Mesendoderm (in vitro differentiated cells): ENCODE measurements at regions not wholly inside any gene's neighbourhood (a gene's known extent, or its start where the extent isn't known, plus 50 kb on each side); places are given as distances from the start of the nearest gene placed in this dataset.

ENCODE experiments used
- DNase-seq: peaks from one replicate; pipeline ENCODE4 v3.0.0; 2013
- H2AK5ac ChIP-seq: 2 replicates; pipeline ENCODE4 v1.6.1; 2013; ENCODE audit warnings: low read length, inconsistent platforms
- H2BK120ac ChIP-seq: 2 replicates; pipeline ENCODE4 v1.6.1; 2013; ENCODE audit warnings: low read depth, mild to moderate bottlenecking, low read length, moderate library complexity, mixed read lengths
- H2BK15ac ChIP-seq: replicated peaks from 2 replicates; pipeline ENCODE4 v1.6.1; 2013; ENCODE audit warnings: low read depth, mild to moderate bottlenecking, moderate library complexity
- H2BK5ac ChIP-seq: 2 replicates; pipeline ENCODE4 v1.6.1; 2013; ENCODE audit warnings: low read length, inconsistent platforms
- H3K18ac ChIP-seq: 2 replicates; pipeline ENCODE4 v1.6.1; 2013; ENCODE audit warnings: mild to moderate bottlenecking, low read length, mixed read lengths
- H3K23ac ChIP-seq: one replicate; pipeline ENCODE4 v1.6.1; 2013; ENCODE audit warnings: low read length
- H3K27ac ChIP-seq: 2 replicates; pipeline ENCODE4 v1.5.1; 2013; ENCODE audit warnings: low read depth, mild to moderate bottlenecking, inconsistent platforms, low read length, moderate library complexity
- H3K27me3 ChIP-seq: 2 replicates; pipeline ENCODE4 v1.6.1; 2013; ENCODE audit warnings: low read length, control low read depth, mild to moderate bottlenecking, inconsistent platforms; ENCODE audit not compliant: insufficient read depth, poor library complexity
- H3K36me3 ChIP-seq: 2 replicates; pipeline ENCODE4 v1.6.1; 2013; ENCODE audit warnings: low read length, inconsistent platforms; ENCODE audit not compliant: control insufficient read depth, insufficient read depth
- H3K4ac ChIP-seq: one replicate; pipeline ENCODE4 v1.6.1; 2013; ENCODE audit warnings: low read depth, mild to moderate bottlenecking, low read length, moderate library complexity
- H3K4me1 ChIP-seq: 2 replicates; pipeline ENCODE4 v1.6.1; 2013; ENCODE audit warnings: low read depth, low read length, inconsistent platforms; ENCODE audit not compliant: control insufficient read depth
- H3K4me2 ChIP-seq: 2 replicates; pipeline ENCODE4 v1.6.1; 2013; ENCODE audit warnings: low read length
- H3K4me3 ChIP-seq: 2 replicates; pipeline ENCODE4 v1.5.1; 2013; ENCODE audit warnings: mild to moderate bottlenecking, low read length
- H3K56ac ChIP-seq: one replicate; pipeline ENCODE4 v1.6.1; 2013; ENCODE audit warnings: low read length
- H3K79me1 ChIP-seq: 2 replicates; pipeline ENCODE4 v1.6.1; 2013; ENCODE audit warnings: low read length, inconsistent platforms
- H3K79me2 ChIP-seq: 2 replicates; pipeline ENCODE4 v1.6.1; 2013; ENCODE audit warnings: mild to moderate bottlenecking, low read length; ENCODE audit not compliant: control insufficient read depth, insufficient read depth
- H3K9ac ChIP-seq: 2 replicates; pipeline ENCODE4 v1.6.1; 2013; ENCODE audit warnings: low read length, inconsistent platforms
- H4K5ac ChIP-seq: one replicate; pipeline ENCODE4 v1.6.1; 2013; ENCODE audit warnings: low read length
- H4K8ac ChIP-seq: one replicate; pipeline ENCODE4 v1.6.1; 2013; ENCODE audit warnings: low read depth, mild to moderate bottlenecking, control low read depth, low read length, moderate library complexity
- WGBS: extraction: QIAGEN DNeasy Blood & Tissue Kit; methylation state at CpG from one replicate; pipeline ENCODE4 v1.1.7; 2013; ENCODE audit warnings: low lambda C conversion rate, missing lambda C conversion rate; ENCODE audit not compliant: insufficient coverage; ENCODE audit errors: extremely low coverage; 5-methylcytosine and 5-hydroxymethylcytosine counted together

DNA sequence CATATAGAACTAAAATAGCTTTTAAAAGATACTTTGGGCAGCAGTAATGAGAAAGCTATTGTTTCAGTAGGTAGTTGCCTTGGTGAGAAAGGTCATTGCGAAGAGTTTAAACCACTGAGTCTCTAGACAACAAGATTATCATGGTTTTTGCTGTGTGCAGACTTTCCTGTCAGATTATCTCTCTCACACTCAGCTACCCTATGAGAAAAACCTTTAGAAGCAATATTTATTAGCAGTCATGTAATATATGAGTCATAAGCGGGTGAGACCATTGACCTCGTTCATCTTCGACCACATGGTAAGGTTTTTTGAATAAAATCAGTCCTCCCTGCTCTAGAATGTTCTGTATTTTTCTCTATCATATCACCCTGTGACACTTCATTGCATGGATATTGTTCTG lies 59.9 kb downstream of the GPR65 start:
- DNase-seq = no peak
- Histone ChIP-seq H3K27me3 (no peaks in the 10 kb centered on the region), H3K18ac (no peak overlapping the region), H3K36me3 (no peaks in the 10 kb centered on the region), H3K4me2 (no peak overlapping the region), H3K23ac (no peak overlapping the region), H2BK5ac (no peak overlapping the region), H4K8ac (no peak overlapping the region), H4K5ac (no peak overlapping the region), H3K4me3 (no peak overlapping the region), H3K9ac (no peak overlapping the region), H3K4me1 (no peaks in the 10 kb centered on the region), H3K56ac (no peak overlapping the region), H3K4ac (no peak overlapping the region), H2BK15ac (no peak overlapping the region), H2BK120ac (no peak overlapping the region), H3K27ac (no peak overlapping the region), H3K79me1 (no peaks in the 10 kb centered on the region), H2AK5ac (no peak overlapping the region), H3K79me2 (no peaks in the 10 kb centered on the region)
- no CpG with 5 or more reads among the region's 4 CpGs for WGBS

GRCh38 chr14:88069677-88070076 lies 64.7 kb downstream of the GPR65 start:
- Histone ChIP-seq H2BK120ac (no peak overlapping the region), H3K36me3 (no peaks in the 10 kb centered on the region), H3K27ac (no peak overlapping the region), H2BK15ac (no peak overlapping the region), H3K79me2 (no peaks in the 10 kb centered on the region), H3K79me1 (no peaks in the 10 kb centered on the region), H3K18ac (no peak overlapping the region), H3K56ac (no peak overlapping the region), H4K5ac (no peak overlapping the region), H3K9ac (no peak overlapping the region), H4K8ac (no peak overlapping the region), H3K4me1 (no peaks in the 10 kb centered on the region), H3K23ac (no peak overlapping the region), H2AK5ac (no peak overlapping the region), H3K4me2 (no peak overlapping the region), H3K4ac (no peak overlapping the region), H3K27me3 (no peaks in the 10 kb centered on the region), H3K4me3 (no peak overlapping the region), H2BK5ac (no peak overlapping the region)
- no peak for DNase-seq
- WGBS = no CpG with 5 or more reads among the region's 1 CpG

DNA sequence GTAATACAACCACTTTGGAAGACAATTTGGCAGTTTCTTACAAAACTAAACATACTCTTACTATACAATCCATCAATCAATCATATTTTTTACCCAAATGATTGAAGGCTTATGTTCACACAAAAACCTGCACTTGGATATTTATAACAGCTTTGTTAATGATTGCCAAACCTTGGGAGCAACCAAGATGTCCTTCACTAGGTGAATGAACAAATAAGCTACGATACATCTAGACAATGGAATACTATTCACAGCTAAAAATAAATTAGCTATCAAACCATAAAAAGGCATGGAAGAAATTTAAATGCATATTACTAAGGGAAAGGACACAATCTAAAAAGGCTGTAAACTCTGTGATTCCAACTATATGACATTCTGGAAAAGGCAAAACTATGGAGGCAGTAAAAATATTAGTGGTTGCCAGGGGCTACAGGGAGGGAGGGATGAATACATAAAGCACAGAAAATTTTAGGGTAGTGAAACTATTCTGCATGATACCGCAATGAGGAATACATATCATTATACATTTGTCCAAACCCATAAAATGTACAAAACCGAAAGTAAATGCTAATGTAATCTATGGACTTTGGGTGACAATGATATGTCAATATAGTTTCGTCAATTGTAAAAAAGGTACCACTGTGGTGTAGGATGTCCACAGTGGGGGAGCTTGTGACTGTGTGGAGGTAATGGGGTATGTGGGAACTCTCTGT lies 70.5 kb downstream of the GPR65 start:
- H3K36me3 ChIP-seq = no peaks in the 10 kb centered on the region
- H2BK5ac ChIP-seq = no peak overlapping the region
- no peak overlapping the region for H2BK15ac ChIP-seq
- no peak overlapping the region for H4K8ac ChIP-seq
- no peak overlapping the region for H3K18ac ChIP-seq
- H2BK120ac ChIP-seq = no peak overlapping the region
- no peak for DNase-seq
- H3K4me1 ChIP-seq = no peaks in the 10 kb centered on the region
- no CpG with 5 or more reads among the region's 4 CpGs for WGBS
- no peaks in the 10 kb centered on the region for H3K79me2 ChIP-seq
- no peak overlapping the region for H3K4me2 ChIP-seq
- no peaks in the 10 kb centered on the region for H3K27me3 ChIP-seq
- H4K5ac ChIP-seq = no peak overlapping the region
- H3K9ac ChIP-seq = no peak overlapping the region
- H2AK5ac ChIP-seq = no peak overlapping the region
- no peak overlapping the region for H3K4me3 ChIP-seq
- H3K4ac ChIP-seq = no peak overlapping the region
- no peaks in the 10 kb centered on the region for H3K79me1 ChIP-seq
- H3K23ac ChIP-seq = no peak overlapping the region
- no peak overlapping the region for H3K56ac ChIP-seq
- no peak overlapping the region for H3K27ac ChIP-seq

DNA sequence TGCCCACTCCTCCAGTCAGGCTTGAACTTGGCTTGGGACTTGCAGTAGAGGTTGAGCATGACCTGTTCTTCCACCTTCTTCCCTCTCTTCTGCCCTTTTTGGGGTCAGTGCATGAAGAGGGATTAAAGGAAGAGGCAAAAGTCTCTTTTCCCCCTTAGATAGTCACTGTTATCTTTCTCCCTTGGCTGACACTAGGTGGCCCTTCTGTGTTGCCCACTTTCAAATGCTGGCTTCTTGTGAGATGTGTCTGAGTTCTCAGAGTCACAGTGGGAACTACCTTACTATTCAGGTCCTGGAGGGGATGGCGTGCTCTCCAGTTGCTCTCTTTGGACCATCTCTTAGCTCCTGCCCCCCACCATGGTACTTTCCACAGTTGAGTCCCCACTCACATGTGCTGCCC lies 73.6 kb downstream of the GPR65 start:
- no peaks in the 10 kb centered on the region for H3K27me3 ChIP-seq
- no peak overlapping the region for H2BK120ac ChIP-seq

GRCh38 chr14:88079624-88080023 lies 74.7 kb downstream of the GPR65 start:
- Histone ChIP-seq H3K23ac (no peak overlapping the region), H3K9ac (no peak overlapping the region), H2AK5ac (no peak overlapping the region), H3K79me2 (no peaks in the 10 kb centered on the region), H3K27me3 (no peaks in the 10 kb centered on the region), H3K56ac (no peak overlapping the region), H3K4ac (no peak overlapping the region), H4K5ac (no peak overlapping the region), H3K4me2 (no peak overlapping the region), H4K8ac (no peak overlapping the region), H3K4me1 (no peaks in the 10 kb centered on the region), H3K18ac (no peak overlapping the region), H3K79me1 (no peaks in the 10 kb centered on the region), H3K27ac (no peak overlapping the region), H3K36me3 (no peaks in the 10 kb centered on the region), H2BK15ac (no peak overlapping the region), H2BK120ac (no peak overlapping the region), H3K4me3 (no peak overlapping the region), H2BK5ac (no peak overlapping the region)
- WGBS = no CpG with 5 or more reads among the region's 2 CpGs
- DNase-seq = no peak

More for the DNA sequence above, 73.6 kb downstream of the GPR65 start:
- Histone ChIP-seq H3K4ac (no peak overlapping the region), H3K27ac (no peak overlapping the region), H4K5ac (peak overlapping the region; percentile 42), H3K9ac (no peak overlapping the region), H4K8ac (no peak overlapping the region), H3K23ac (no peak overlapping the region), H3K79me1 (no peaks in the 10 kb centered on the region), H3K56ac (no peak overlapping the region), H3K4me1 (no peaks in the 10 kb centered on the region), H2AK5ac (no peak overlapping the region), H2BK5ac (no peak overlapping the region), H2BK15ac (no peak overlapping the region), H3K4me3 (no peak overlapping the region), H3K36me3 (no peaks in the 10 kb centered on the region), H3K18ac (no peak overlapping the region), H3K4me2 (no peak overlapping the region), H3K79me2 (no peaks in the 10 kb centered on the region)
- peak; percentile 36 for DNase-seq
- no CpG with 5 or more reads among the region's 1 CpG for WGBS

GRCh38 chr14:88085736-88086135 lies 80.8 kb downstream of the GPR65 start:
- Histone ChIP-seq H3K27ac (no peak overlapping the region), H3K79me2 (no peaks in the 10 kb centered on the region), H3K56ac (no peak overlapping the region), H3K27me3 (no peaks in the 10 kb centered on the region), H2BK5ac (no peak overlapping the region), H4K5ac (no peak overlapping the region), H3K4me1 (no peaks in the 10 kb centered on the region), H3K23ac (no peak overlapping the region), H3K36me3 (no peaks in the 10 kb centered on the region), H3K9ac (no peak overlapping the region), H3K4ac (no peak overlapping the region), H3K4me2 (no peak overlapping the region), H4K8ac (no peak overlapping the region), H3K18ac (no peak overlapping the region), H2AK5ac (no peak overlapping the region), H2BK15ac (no peak overlapping the region), H2BK120ac (no peak overlapping the region), H3K79me1 (no peaks in the 10 kb centered on the region), H3K4me3 (no peak overlapping the region)
- no CpG with 5 or more reads among the region's 1 CpG for WGBS
- no peak for DNase-seq
